ENCODE measurements at regions not wholly inside any gene's neighbourhood (a gene's known extent, or its start where the extent isn't known, plus 50 kb on each side); places are given as distances from the start of the nearest gene placed in this dataset.

DNA sequence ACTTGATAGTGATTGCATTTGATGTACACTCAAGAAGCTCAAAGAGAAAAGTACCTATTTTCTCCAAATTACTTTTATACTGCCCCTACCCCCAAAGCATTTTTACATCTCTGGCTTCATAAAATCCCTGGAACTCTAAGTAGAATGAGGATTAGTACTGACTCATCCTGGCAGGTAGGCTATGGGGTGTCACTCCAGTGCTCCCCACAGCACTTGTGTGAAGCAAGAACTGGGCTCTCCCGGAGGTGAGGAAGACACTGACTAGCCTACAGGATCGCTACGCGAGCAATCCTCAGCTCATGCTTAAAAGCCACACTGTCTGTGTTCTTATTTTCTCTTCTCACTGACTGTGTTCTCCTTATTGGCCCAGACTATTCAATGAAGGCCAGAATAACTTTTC lies 90.4 kb upstream of the NDP start:
- 93 to 99% methylated on average over 3 to 4 of the region's 4 CpGs for WGBS, 2 experiments (ENCODE audit: low coverage in 1 of 2, low lambda C conversion rate in 2 of 2, missing lambda C conversion rate in 2 of 2)
- no peak overlapping the region for H2AFZ ChIP-seq
- peaks cover 3% of the 10 kb centered on the region; the same call in 1 of the 2 replicates for H3K4me1 ChIP-seq (ENCODE audit: insufficient read depth)
- no peaks in the 10 kb centered on the region for H4K20me1 ChIP-seq (ENCODE audit: insufficient read depth)
- no peak for TF ChIP-seq EZH2 (IDR thresholded peaks at IDR 0.05; ENCODE audit: insufficient read depth, poor library complexity, severe bottlenecking)
- no peak overlapping the region for H3K9ac ChIP-seq
- H3K27me3 ChIP-seq (replicated peaks; ENCODE audit: insufficient read depth), result no peaks in the 10 kb centered on the region
- no peak for DNase-seq
- H3K36me3 ChIP-seq (ENCODE audit: low read depth), result no peaks in the 10 kb centered on the region
- H3K4me3 ChIP-seq, result no peak overlapping the region
- no peaks in the 10 kb centered on the region for H3K9me2 ChIP-seq (ENCODE audit: insufficient read depth)
- no peaks in the 10 kb centered on the region for H3K9me3 ChIP-seq (ENCODE audit: low read depth)
- in situ Hi-C loops (cut with MboI), result no loop called here
- no peak overlapping the region for H3K27ac ChIP-seq
- no peaks in the 10 kb centered on the region for H3K79me2 ChIP-seq (ENCODE audit: insufficient read depth)
- no peaks in the 10 kb centered on the region for H3F3A ChIP-seq (ENCODE audit: insufficient read depth)
- H3K4me2 ChIP-seq (ENCODE audit: unreplicated experiment), result no peak overlapping the region

DNA sequence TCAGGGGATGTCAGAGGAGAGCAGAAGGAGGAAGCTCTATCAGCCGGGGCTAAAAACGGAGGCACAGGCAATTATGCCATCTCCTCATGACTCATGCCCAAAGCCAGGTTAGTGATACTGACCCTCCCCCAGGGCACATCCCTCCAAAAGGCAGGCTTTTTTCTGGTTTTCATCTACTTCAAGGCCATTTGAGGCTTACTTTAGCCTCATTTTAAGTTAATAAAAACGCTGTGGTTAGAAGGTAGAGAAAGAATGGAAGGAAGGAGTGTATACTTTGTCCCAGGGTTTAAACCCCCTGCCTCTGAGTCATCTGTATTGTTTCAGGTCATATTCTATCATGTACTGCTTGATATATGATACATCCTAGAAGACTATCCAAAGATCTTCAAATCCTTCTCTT lies 89.7 kb upstream of the NDP start:
- no peak overlapping the region for H3K4me3 ChIP-seq
- no peaks in the 10 kb centered on the region for H3K27me3 ChIP-seq (replicated peaks; ENCODE audit: insufficient read depth)
- 20 to 25% methylated on average over 3 of the region's 3 CpGs for WGBS, 2 experiments (ENCODE audit: low coverage in 1 of 2, low lambda C conversion rate in 2 of 2, missing lambda C conversion rate in 2 of 2)
- no peak overlapping the region for H3K9ac ChIP-seq
- no peaks in the 10 kb centered on the region for H3K79me2 ChIP-seq (ENCODE audit: insufficient read depth)
- peaks cover 3% of the 10 kb centered on the region; the same call in 1 of the 2 replicates for H3K4me1 ChIP-seq (ENCODE audit: insufficient read depth)
- in situ Hi-C loops (cut with MboI), result no loop called here
- no peak overlapping the region for H3K4me2 ChIP-seq (ENCODE audit: unreplicated experiment)
- no peaks in the 10 kb centered on the region for H3F3A ChIP-seq (ENCODE audit: insufficient read depth)
- H3K27ac ChIP-seq, result no peak overlapping the region
- TF ChIP-seq EZH2 (IDR thresholded peaks at IDR 0.05; ENCODE audit: insufficient read depth, poor library complexity, severe bottlenecking) (no peak), EZH2phosphoT487 (IDR thresholded peaks at IDR 0.05; ENCODE audit: insufficient read depth, low read depth) (no peak)
- peak; percentile 7 for DNase-seq
- H3K9me3 ChIP-seq (ENCODE audit: low read depth), result no peaks in the 10 kb centered on the region
- no peaks in the 10 kb centered on the region for H3K9me2 ChIP-seq (ENCODE audit: insufficient read depth)
- H3K36me3 ChIP-seq (ENCODE audit: low read depth), result no peaks in the 10 kb centered on the region
- H2AFZ ChIP-seq, result no peak overlapping the region
- H4K20me1 ChIP-seq (ENCODE audit: insufficient read depth), result no peaks in the 10 kb centered on the region

DNA sequence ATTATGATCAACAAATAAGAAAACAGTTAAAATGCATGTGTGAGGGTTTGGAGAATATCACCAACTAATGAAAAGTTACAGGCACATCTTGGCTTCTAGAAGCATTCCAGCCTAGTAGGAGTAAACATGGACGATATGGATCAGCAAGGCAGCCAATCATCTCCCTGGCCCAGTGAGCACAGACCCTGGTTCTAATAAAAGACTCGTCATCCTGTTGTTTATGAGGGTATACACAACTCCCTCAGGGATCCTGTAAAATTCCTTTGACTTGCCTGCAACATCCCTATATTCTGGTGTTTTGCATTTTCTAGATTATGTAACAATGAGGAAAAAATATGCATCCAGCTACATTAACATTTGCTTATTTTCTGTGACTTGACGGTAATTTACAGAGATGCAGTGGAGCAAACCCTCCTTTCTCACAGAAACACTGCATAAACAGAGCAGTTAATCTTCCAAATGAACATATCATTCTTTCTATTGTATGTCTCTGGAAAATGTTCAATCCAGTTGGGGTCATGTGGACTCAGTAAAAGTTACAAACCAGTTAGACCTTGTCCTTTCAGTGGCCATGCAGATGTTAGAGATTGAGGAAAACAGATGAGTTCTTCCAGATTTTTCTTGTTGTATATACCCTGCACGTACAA lies 88.9 kb upstream of the NDP start:
- WGBS, 2 experiments (ENCODE audit: low coverage in 1 of 2, low lambda C conversion rate in 2 of 2, missing lambda C conversion rate in 2 of 2), result 46 to 50% methylated on average over 4 of the region's 4 CpGs
- no peaks in the 10 kb centered on the region for H3K9me2 ChIP-seq (ENCODE audit: insufficient read depth)
- in situ Hi-C loops (cut with MboI), result no loop called here

DNA sequence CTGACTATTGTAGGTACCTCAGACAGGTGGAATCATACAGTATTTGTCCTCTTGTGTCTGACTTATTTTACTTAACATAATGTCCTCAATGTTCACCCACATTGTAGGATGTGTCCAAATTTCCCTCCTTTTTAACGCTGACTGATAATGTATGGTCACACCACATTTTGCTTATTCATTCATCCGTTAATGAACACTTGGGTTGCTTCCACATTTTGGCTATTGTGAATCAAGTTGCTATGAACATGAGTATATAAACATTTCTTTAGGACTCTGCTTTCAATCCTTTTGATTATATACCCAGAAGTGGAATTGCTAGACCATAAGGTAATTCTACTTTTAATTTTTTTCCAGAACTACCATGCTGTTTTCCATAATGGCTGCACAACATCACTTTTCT lies 87.0 kb upstream of the NDP start:
- DNase-seq, result no peak
- H4K20me1 ChIP-seq (ENCODE audit: insufficient read depth), result no peaks in the 10 kb centered on the region

More for the DNA sequence above, 88.9 kb upstream of the NDP start:
- Histone ChIP-seq H3K27ac (no peak overlapping the region), H3K4me1 (ENCODE audit: insufficient read depth) (peaks cover 3% of the 10 kb centered on the region; the same call in 1 of the 2 replicates), H3K4me3 (no peak overlapping the region), H4K20me1 (ENCODE audit: insufficient read depth) (no peaks in the 10 kb centered on the region), H3K9ac (no peak overlapping the region), H3K4me2 (ENCODE audit: unreplicated experiment) (no peak overlapping the region), H3K79me2 (ENCODE audit: insufficient read depth) (no peaks in the 10 kb centered on the region), H3K27me3 (replicated peaks; ENCODE audit: insufficient read depth) (no peaks in the 10 kb centered on the region), H3K9me3 (ENCODE audit: low read depth) (no peaks in the 10 kb centered on the region), H2AFZ (no peak overlapping the region), H3F3A (ENCODE audit: insufficient read depth) (no peaks in the 10 kb centered on the region), H3K36me3 (ENCODE audit: low read depth) (no peaks in the 10 kb centered on the region)
- DNase-seq, result no peak
- TF ChIP-seq EZH2 (IDR thresholded peaks at IDR 0.05; ENCODE audit: insufficient read depth, poor library complexity, severe bottlenecking) (no peak), EZH2phosphoT487 (IDR thresholded peaks at IDR 0.05; ENCODE audit: insufficient read depth, low read depth) (no peak)

More for the DNA sequence above, 87.0 kb upstream of the NDP start:
- Histone ChIP-seq H3K27me3 (replicated peaks; ENCODE audit: insufficient read depth) (no peaks in the 10 kb centered on the region), H3F3A (ENCODE audit: insufficient read depth) (no peaks in the 10 kb centered on the region), H3K9ac (no peak overlapping the region), H2AFZ (no peak overlapping the region), H3K4me2 (ENCODE audit: unreplicated experiment) (no peak overlapping the region), H3K4me1 (ENCODE audit: insufficient read depth) (peaks cover 3% of the 10 kb centered on the region; the same call in 1 of the 2 replicates), H3K4me3 (no peak overlapping the region), H3K27ac (no peak overlapping the region), H3K36me3 (ENCODE audit: low read depth) (no peaks in the 10 kb centered on the region), H3K79me2 (ENCODE audit: insufficient read depth) (no peaks in the 10 kb centered on the region), H3K9me3 (ENCODE audit: low read depth) (no peaks in the 10 kb centered on the region), H3K9me2 (ENCODE audit: insufficient read depth) (no peaks in the 10 kb centered on the region)
- in situ Hi-C loops (cut with MboI), result no loop called here
- no peak for TF ChIP-seq EZH2phosphoT487 (IDR thresholded peaks at IDR 0.05; ENCODE audit: insufficient read depth, low read depth)
- no peak for TF ChIP-seq EZH2 (IDR thresholded peaks at IDR 0.05; ENCODE audit: insufficient read depth, poor library complexity, severe bottlenecking)
- 47 to 62% methylated on average over 2 of the region's 2 CpGs for WGBS, 2 experiments (ENCODE audit: low coverage in 1 of 2, low lambda C conversion rate in 2 of 2, missing lambda C conversion rate in 2 of 2)

All from GM23248 (cell line).